Activated CD4-positive, alpha-beta T cell treated with anti-CD3 and anti-CD28 coated beads, Interleukin-2, amount 10 ng/mL, durations not matched to agents 7 days and 5 days (primary cell): ENCODE measurements at regions not wholly inside any gene's neighbourhood (a gene's known extent, or its start where the extent isn't known, plus 50 kb on each side); places are given as distances from the start of the nearest gene placed in this dataset.

Experiments
- CTCF ChIA-PET: fragments of 350-600 bp; sonication (Branson Sonifier 250); formaldehyde crosslinking; loops from one replicate; lab custom pipeline; 2021; ENCODE audit warnings: antibody characterized with exemption; lab: Charles Lee
- POLR2A ChIA-PET: fragments of 350-600 bp; sonication (Branson Sonifier 250); formaldehyde crosslinking; loops from one replicate; lab custom pipeline; 2021; ENCODE audit warnings: antibody characterized with exemption; lab: Charles Lee
- DNase-seq: peaks from one replicate; pipeline ENCODE4 v3.0.0-alpha.2; 2020
- H3K27ac Mint-ChIP-seq: one replicate; pipeline ENCODE4 v1.8.0; 2021; ENCODE audit warnings: mild to moderate bottlenecking, moderate library complexity, mixed read lengths
- H3K27me3 Mint-ChIP-seq: one replicate; pipeline ENCODE4 v1.8.0; 2021; ENCODE audit warnings: mixed read lengths
- H3K36me3 Mint-ChIP-seq: one replicate; pipeline ENCODE4 v1.8.0; 2021; ENCODE audit warnings: low read depth, mixed read lengths
- H3K4me1 Mint-ChIP-seq: one replicate; pipeline ENCODE4 v1.8.0; 2021; ENCODE audit warnings: mixed read lengths
- H3K4me3 Mint-ChIP-seq: one replicate; pipeline ENCODE4 v1.8.0; 2021; ENCODE audit warnings: mild to moderate bottlenecking, moderate library complexity, mixed read lengths
- H3K9me3 Mint-ChIP-seq: one replicate; pipeline ENCODE4 v1.8.0; 2021; ENCODE audit warnings: mixed read lengths

DNA sequence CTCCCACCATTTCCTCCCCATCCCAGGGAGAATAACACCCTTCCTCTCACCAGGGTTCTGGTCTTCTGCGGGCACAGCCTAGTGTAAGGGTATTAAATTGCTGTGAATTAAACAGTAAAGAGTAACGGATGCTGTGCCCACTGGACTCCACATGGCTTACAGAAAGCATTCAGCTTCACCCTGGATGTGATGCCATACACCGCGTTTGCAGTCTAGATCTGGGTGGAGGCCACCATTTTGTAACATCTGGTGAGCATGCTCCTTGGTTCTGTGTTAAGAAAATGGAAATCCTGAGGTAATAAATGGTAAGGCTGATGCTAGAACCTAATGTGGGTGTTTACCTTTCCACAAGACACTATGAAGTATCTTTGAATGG, 331.8 kb upstream of the B3GAT1 start:
- CTCF ChIA-PET: no interaction called here
- no peak for DNase-seq
- Mint-ChIP-seq H3K27me3 (peaks cover 2% of the 10 kb centered on the region), H3K4me1 (no peaks in the 10 kb centered on the region), H3K4me3 (no peak overlapping the region), H3K27ac (no peak overlapping the region), H3K36me3 (no peaks in the 10 kb centered on the region), H3K9me3 (no peaks in the 10 kb centered on the region)
- POLR2A ChIA-PET: no interaction called here

GRCh38 chr11:134742956-134743819, 331.1 kb upstream of the B3GAT1 start:
- no peaks in the 10 kb centered on the region for H3K9me3 Mint-ChIP-seq
- no peak for DNase-seq
- no peak overlapping the region for H3K4me3 Mint-ChIP-seq
- H3K27me3 Mint-ChIP-seq: peaks cover 2% of the 10 kb centered on the region
- ChIA-PET CTCF (no interaction called here), POLR2A (interaction anchor here (0.5 kb wide), 1 partner anchor 469 kb away, joined by 7 read pairs; no protein-coding TSS in a partner anchor)
- H3K36me3 Mint-ChIP-seq: no peaks in the 10 kb centered on the region
- no peak overlapping the region for H3K27ac Mint-ChIP-seq
- no peaks in the 10 kb centered on the region for H3K4me1 Mint-ChIP-seq

DNA sequence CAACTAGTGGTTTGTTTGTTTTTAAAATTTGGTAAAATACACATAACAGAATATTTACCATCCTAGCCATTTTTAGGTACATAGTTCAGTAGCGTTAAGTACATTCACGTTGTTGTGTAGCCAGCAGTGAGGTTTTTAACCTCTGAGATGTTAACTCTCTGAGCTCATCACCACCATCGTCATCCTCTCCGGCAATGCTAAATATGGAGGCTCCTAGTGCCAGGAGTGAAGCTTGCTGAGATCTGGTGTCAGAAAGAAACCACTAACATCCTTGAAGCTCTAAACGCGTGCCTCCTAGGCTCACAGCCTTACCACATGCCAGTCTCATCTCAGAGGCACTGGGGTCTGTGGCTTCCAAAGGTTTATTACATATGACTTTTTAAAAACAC, 330.2 kb upstream of the B3GAT1 start:
- Mint-ChIP-seq H3K4me3 (no peak overlapping the region), H3K27ac (no peak overlapping the region), H3K27me3 (peaks cover 2% of the 10 kb centered on the region), H3K4me1 (no peaks in the 10 kb centered on the region), H3K36me3 (no peaks in the 10 kb centered on the region), H3K9me3 (no peaks in the 10 kb centered on the region)
- ChIA-PET POLR2A (interaction anchor here (0.5 kb wide), 1 partner anchor 468 kb away, joined by 7 read pairs; no protein-coding TSS in a partner anchor), CTCF (no interaction called here)
- no peak for DNase-seq

GRCh38 chr11:134741453-134742223, 329.6 kb upstream of the B3GAT1 start:
- H3K9me3 Mint-ChIP-seq: no peaks in the 10 kb centered on the region
- ChIA-PET CTCF (no interaction called here), POLR2A (no interaction called here)
- no peak overlapping the region for H3K27ac Mint-ChIP-seq
- DNase-seq: no peak
- H3K4me1 Mint-ChIP-seq: no peaks in the 10 kb centered on the region
- no peak overlapping the region for H3K4me3 Mint-ChIP-seq
- no peaks in the 10 kb centered on the region for H3K36me3 Mint-ChIP-seq
- H3K27me3 Mint-ChIP-seq: no peaks in the 10 kb centered on the region

GRCh38 chr11:134740590-134741261, 328.7 kb upstream of the B3GAT1 start:
- H3K27ac Mint-ChIP-seq: no peak overlapping the region
- ChIA-PET POLR2A (no interaction called here), CTCF (no interaction called here)
- no peaks in the 10 kb centered on the region for H3K27me3 Mint-ChIP-seq
- H3K9me3 Mint-ChIP-seq: no peaks in the 10 kb centered on the region
- no peak overlapping the region for H3K4me3 Mint-ChIP-seq
- H3K36me3 Mint-ChIP-seq: no peaks in the 10 kb centered on the region
- no peak for DNase-seq
- no peaks in the 10 kb centered on the region for H3K4me1 Mint-ChIP-seq

GRCh38 chr11:134739136-134739535, 327.1 kb upstream of the B3GAT1 start:
- CTCF ChIA-PET: no interaction called here
- no peaks in the 10 kb centered on the region for H3K36me3 Mint-ChIP-seq
- no peak overlapping the region for H3K4me3 Mint-ChIP-seq
- POLR2A ChIA-PET: no interaction called here
- no peak for DNase-seq
- H3K27me3 Mint-ChIP-seq: no peaks in the 10 kb centered on the region
- H3K9me3 Mint-ChIP-seq: no peaks in the 10 kb centered on the region
- no peak overlapping the region for H3K27ac Mint-ChIP-seq
- H3K4me1 Mint-ChIP-seq: no peaks in the 10 kb centered on the region

GRCh38 chr11:134738581-134738980, 326.5 kb upstream of the B3GAT1 start:
- H3K4me1 Mint-ChIP-seq: no peaks in the 10 kb centered on the region
- no peak overlapping the region for H3K27ac Mint-ChIP-seq
- H3K27me3 Mint-ChIP-seq: no peaks in the 10 kb centered on the region
- ChIA-PET CTCF (no interaction called here), POLR2A (no interaction called here)
- H3K36me3 Mint-ChIP-seq: no peaks in the 10 kb centered on the region
- DNase-seq: no peak
- H3K9me3 Mint-ChIP-seq: no peaks in the 10 kb centered on the region
- no peak overlapping the region for H3K4me3 Mint-ChIP-seq

DNA sequence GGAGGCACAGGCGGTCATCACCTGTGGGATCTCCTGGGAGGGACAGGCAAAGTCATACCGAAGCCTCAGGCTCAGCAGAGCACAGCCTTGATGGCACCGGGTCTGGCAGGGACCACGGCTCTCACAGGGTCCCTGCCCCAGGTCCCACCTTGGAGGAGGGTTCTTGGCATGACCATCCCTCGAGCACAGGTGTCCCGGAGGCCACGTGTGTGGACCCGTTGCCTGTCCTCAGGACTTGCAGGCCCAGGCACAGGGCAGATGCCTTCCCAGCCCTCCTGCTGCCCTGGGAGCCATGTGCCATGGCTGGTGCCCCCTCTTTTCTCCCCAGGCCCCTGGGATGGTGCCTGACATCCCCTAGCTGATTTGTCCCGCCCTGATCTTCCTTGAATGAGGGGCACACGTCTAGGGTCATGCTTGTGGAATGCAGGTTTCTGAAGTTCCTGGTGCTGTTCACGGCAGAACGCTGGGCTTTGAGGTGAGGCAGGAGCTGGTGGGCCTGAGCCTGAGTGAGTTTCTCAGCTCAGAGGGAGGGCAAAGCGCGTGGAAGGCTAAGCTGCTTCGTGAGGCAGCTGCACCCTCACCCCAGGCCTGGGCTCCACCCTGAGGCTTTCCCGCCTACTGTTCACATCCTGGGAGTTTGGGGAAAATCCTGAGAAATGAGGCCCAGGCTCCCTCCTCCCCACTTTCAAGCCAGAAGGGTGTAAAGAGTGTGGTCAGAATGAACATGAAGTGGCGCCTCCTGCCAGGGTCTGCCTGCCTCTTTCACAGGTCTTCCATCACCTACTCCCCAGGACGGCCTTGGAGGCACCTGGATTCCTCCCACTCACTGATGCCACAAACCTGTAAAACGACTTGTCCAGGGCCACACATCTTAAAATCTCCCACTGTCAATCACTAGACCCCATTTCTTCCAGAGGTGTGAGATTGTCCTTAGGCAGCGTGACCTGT, 325.8 kb upstream of the B3GAT1 start:
- POLR2A ChIA-PET: no interaction called here
- Mint-ChIP-seq H3K27me3 (no peaks in the 10 kb centered on the region), H3K27ac (no peak overlapping the region), H3K4me3 (no peak overlapping the region), H3K4me1 (no peaks in the 10 kb centered on the region), H3K9me3 (no peaks in the 10 kb centered on the region), H3K36me3 (no peaks in the 10 kb centered on the region)
- CTCF ChIA-PET: no interaction called here
- no peak for DNase-seq

DNA sequence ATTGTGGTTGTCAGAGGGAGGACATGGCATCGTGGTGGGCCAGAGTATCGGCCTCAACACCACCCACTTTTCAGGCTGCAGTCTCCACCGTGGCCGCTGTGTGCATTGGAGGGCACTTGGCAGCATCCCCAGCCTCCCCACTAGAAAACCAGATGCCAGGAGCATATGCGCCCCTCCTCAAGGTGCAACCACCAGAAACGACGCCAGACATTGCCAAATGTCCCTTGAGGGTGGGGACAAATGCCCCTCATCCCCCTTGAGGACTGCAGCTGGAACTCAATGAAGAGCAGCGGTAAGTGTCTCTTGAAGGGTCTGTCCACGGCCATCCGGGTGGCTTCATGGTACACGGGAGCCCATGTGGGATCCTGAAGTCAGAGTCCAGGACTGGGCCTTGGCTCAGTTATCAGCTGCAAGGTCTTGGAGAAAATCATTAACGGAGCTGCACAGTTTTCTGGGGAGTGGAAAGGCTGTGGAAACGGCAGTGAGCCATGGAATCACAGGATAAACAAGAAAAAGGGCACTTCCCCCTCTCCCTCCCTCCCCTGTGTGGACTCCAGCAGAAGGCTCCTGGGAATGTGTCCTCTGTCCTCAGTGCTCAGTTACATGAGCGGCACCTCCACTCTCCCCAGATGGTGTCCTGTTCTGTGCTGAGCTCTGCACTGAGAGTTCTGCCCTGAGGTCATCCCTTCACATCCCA, 324.4 kb upstream of the B3GAT1 start:
- Mint-ChIP-seq H3K4me3 (no peak overlapping the region), H3K4me1 (no peaks in the 10 kb centered on the region), H3K36me3 (no peaks in the 10 kb centered on the region), H3K27ac (no peak overlapping the region), H3K9me3 (no peaks in the 10 kb centered on the region), H3K27me3 (no peaks in the 10 kb centered on the region)
- CTCF ChIA-PET: no interaction called here
- no peak for DNase-seq
- POLR2A ChIA-PET: no interaction called here

DNA sequence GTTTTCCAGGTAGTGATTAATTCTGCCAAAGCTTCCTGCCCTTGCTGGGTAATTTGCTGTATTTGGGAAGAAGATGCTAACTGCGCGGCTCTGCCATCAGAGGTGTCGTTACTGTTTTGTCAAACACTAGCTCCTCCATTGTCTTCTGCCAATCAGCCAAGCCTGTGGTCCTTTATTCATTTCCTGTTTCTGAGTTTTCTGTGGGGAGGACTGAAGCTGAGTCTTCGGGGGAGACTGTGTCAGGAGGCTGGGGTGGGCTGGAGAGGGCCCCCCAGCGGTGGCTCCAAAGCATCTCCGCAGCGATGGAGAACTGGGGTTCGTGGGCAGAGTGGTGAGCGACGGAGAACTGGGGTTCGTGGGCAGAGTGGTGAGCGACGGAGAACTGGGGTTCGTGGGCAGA, 322.9 kb upstream of the B3GAT1 start:
- POLR2A ChIA-PET: no interaction called here
- no peak for DNase-seq
- no peaks in the 10 kb centered on the region for H3K36me3 Mint-ChIP-seq
- no peaks in the 10 kb centered on the region for H3K9me3 Mint-ChIP-seq
- CTCF ChIA-PET: no interaction called here
- no peaks in the 10 kb centered on the region for H3K4me1 Mint-ChIP-seq
- H3K4me3 Mint-ChIP-seq: no peak overlapping the region
- no peaks in the 10 kb centered on the region for H3K27me3 Mint-ChIP-seq
- no peak overlapping the region for H3K27ac Mint-ChIP-seq

DNA sequence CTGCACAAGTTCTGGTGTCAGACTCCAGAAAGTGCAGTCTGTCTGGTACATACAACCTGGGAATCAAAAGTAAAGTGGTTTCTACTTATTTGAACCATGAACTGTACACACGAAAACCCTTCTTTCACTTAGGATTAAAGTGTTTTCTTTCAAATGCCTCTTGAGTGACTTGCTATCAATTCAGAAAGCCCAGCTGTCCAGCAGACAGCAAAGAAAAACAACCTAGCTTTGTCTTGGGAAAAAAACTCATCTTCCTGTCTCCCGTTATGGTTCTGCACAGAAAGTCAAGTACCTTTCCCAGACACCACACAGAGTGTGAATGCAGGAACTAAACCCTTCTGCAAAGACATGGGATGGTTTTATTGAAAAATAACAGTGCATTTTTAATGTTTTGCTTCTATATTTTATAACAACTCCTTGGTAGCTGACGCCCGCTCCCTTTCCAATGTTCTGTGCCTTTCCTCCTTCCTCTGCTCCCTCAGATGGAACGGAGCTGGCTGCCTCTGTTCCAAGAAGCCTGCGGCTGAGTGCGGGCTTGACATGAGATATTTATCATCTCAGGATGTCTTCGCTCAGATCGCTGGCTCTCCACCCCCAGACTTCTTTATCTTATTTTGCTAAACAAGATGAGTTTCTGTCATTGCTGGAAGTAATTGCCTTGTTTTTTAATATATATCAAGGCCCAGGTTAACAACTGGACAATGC, 322.3 kb upstream of the B3GAT1 start:
- Mint-ChIP-seq H3K27ac (no peak overlapping the region), H3K27me3 (no peaks in the 10 kb centered on the region), H3K4me3 (no peak overlapping the region), H3K4me1 (no peaks in the 10 kb centered on the region), H3K36me3 (no peaks in the 10 kb centered on the region), H3K9me3 (no peaks in the 10 kb centered on the region)
- CTCF ChIA-PET: no interaction called here
- DNase-seq: no peak
- POLR2A ChIA-PET: no interaction called here
